ENCODE measurements at regions not wholly inside any gene's neighbourhood (a gene's known extent, or its start where the extent isn't known, plus 50 kb on each side); places are given as distances from the start of the nearest gene placed in this dataset.

GRCh38 chr11:92278791-92279433, 54.3 kb downstream of the FAT3 start (continued):
- TF ChIP-seq ERF (CRISPR knock-in tag; IDR thresholded peaks at IDR 0.05) (no peak), ASH1L (IDR thresholded peaks at IDR 0.05; ENCODE audit: borderline replicate concordance, low read depth, partially characterized antibody) (no peak)

GRCh38 chr11:92284107-92284506, 59.5 kb downstream of the FAT3 start:
- no TSS peak for BruUV-seq (replicated peaks)
- 0% methylated on average over 3 of the region's 3 CpGs for WGBS (ENCODE audit: insufficient coverage, low coverage, missing lambda C conversion rate)
- Histone ChIP-seq H3K4me1 (replicated peaks in 1 of 2; ENCODE audit: control insufficient read depth in 2 of 2, insufficient read depth in 2 of 2, low read length in 2 of 2) (no peaks in the 10 kb centered on the region), H3K27me3 (ENCODE audit: control insufficient read depth in 2 of 2, insufficient read depth in 2 of 2, low read length in 2 of 2) (no peaks in the 10 kb centered on the region), H3K4me2 (ENCODE audit: insufficient read depth, low read length) (no peak overlapping the region), H3K9me3 (replicated peaks; ENCODE audit: control insufficient read depth, insufficient read depth, low read depth, low read length) (no peaks in the 10 kb centered on the region), H3K79me2 (ENCODE audit: control insufficient read depth, insufficient read depth, low read length) (no peaks in the 10 kb centered on the region), H3K9ac (ENCODE audit: insufficient read depth in 1 of 2, low read depth in 2 of 2, low read length in 2 of 2) (no peak overlapping the region), H3K27ac (ENCODE audit: extremely low read depth, low read depth, low read length) (no peak overlapping the region), H4K20me1 (replicated peaks; ENCODE audit: control insufficient read depth, insufficient read depth, low read length) (no peaks in the 10 kb centered on the region), H3K4me3 (no peak overlapping the region), H3K36me3 (ENCODE audit: control insufficient read depth, insufficient read depth, low read length) (no peaks in the 10 kb centered on the region), H2AFZ (ENCODE audit: low read depth, low read length) (no peak overlapping the region), H3K9me1 (ENCODE audit: control insufficient read depth, insufficient read depth, low read length) (no peaks in the 10 kb centered on the region)
- FAIRE-seq = no peak
- ATAC-seq = no peak
- no peak for DNase-seq (ENCODE audit: extremely low read depth in 1 of 4, low spot score in 3 of 4)
- ChIA-PET POLR2A (interaction anchor here (0.9 kb wide), 1 partner anchor 56 kb away, joined by 5 read pairs; no protein-coding TSS in a partner anchor), CTCF (ENCODE audit: low intra/inter-chr PET ratio) (no interaction called here)
- intact Hi-C loops (cut with micrococcal nuclease) = no loop called here
- in situ Hi-C loops (cut with MboI) = no loop called here
- TF ChIP-seq MLX (CRISPR knock-in tag; conservative IDR thresholded peaks at IDR 0.05) = no peak
- no peak for TF ChIP-seq XRCC3 (IDR thresholded peaks at IDR 0.05)
- TF ChIP-seq RNF2 (IDR thresholded peaks at IDR 0.05) = no peak
- no peak for TF ChIP-seq TAF7 (tag; IDR thresholded peaks at IDR 0.05)
- TF ChIP-seq ZNF592 (IDR thresholded peaks at IDR 0.05) = no peak
- no peak for TF ChIP-seq ZNF174 (CRISPR knock-in tag; IDR thresholded peaks at IDR 0.05)
- no peak for TF ChIP-seq ESRRA (IDR thresholded peaks at IDR 0.05; ENCODE audit: borderline replicate concordance, low read depth)
- TF ChIP-seq ZNF717 (CRISPR knock-in tag; IDR thresholded peaks at IDR 0.05) = no peak
- TF ChIP-seq NCOA2 (IDR thresholded peaks at IDR 0.05; ENCODE audit: partially characterized antibody in 2 of 2) = no peak
- no peak for TF ChIP-seq ZNF764 (CRISPR knock-in tag; IDR thresholded peaks at IDR 0.05; ENCODE audit: low read depth)
- no peak for TF ChIP-seq ZNF134 (CRISPR knock-in tag; conservative IDR thresholded peaks at IDR 0.05)
- no peak for TF ChIP-seq RAD21 (CRISPR knock-in tag; conservative IDR thresholded peaks at IDR 0.05 in 1 of 2, IDR thresholded peaks at IDR 0.05 in 1 of 2)
- TF ChIP-seq CTCFL (IDR thresholded peaks at IDR 0.05; ENCODE audit: borderline replicate concordance, insufficient read depth, low read depth, low read length, poor library complexity, severe bottlenecking) = no peak

All from K562 (cell line).